Smooth muscle cell (in vitro differentiated cells): ENCODE measurements at regions not wholly inside any gene's neighbourhood (a gene's known extent, or its start where the extent isn't known, plus 50 kb on each side); places are given as distances from the start of the nearest gene placed in this dataset.

ENCODE experiments used
- DNase-seq: peaks from one replicate; lab custom pipeline; 2025; ENCODE audit not compliant: unreplicated experiment; lab: John Stamatoyannopoulos, UW
- H2AFZ ChIP-seq: fragments of 200-600 bp; sonication (generic); 2 replicates; pipeline ENCODE4 v1.6.0; 2016; ENCODE audit warnings: antibody characterized with exemption, low read depth, mild to moderate bottlenecking
- H3F3A ChIP-seq: fragments of 200-600 bp; sonication (generic); 2 replicates; pipeline ENCODE4 v1.6.0; 2017; ENCODE audit warnings: antibody characterized with exemption, low read depth
- H3K27ac ChIP-seq: fragments of 200-600 bp; sonication (generic); 2 replicates; pipeline ENCODE4 v1.5.1; 2016; ENCODE audit warnings: low read depth, mild to moderate bottlenecking
- H3K27me3 ChIP-seq: fragments of 200-600 bp; sonication (generic); 2 replicates; pipeline ENCODE4 v1.6.1; 2016; ENCODE audit warnings: low read depth, mild to moderate bottlenecking
- H3K36me3 ChIP-seq: fragments of 200-600 bp; sonication (generic); 2 replicates; pipeline ENCODE4 v1.5.1; 2016; ENCODE audit warnings: low read depth
- H3K4me1 ChIP-seq: fragments of 200-600 bp; sonication (generic); 2 replicates; pipeline ENCODE4 v1.5.1; 2016; ENCODE audit warnings: low read depth
- H3K4me2 ChIP-seq: fragments of 200-600 bp; sonication (generic); 2 replicates; pipeline ENCODE4 v1.6.0; 2016; ENCODE audit warnings: mild to moderate bottlenecking
- H3K4me3 ChIP-seq: fragments of 200-600 bp; sonication (generic); 2 replicates; pipeline ENCODE4 v1.5.1; 2016; ENCODE audit warnings: mild to moderate bottlenecking
- H3K79me2 ChIP-seq: fragments of 200-600 bp; sonication (generic); 2 replicates; pipeline ENCODE4 v1.6.0; 2016; ENCODE audit warnings: low read depth, mild to moderate bottlenecking
- H3K9ac ChIP-seq: fragments of 200-600 bp; sonication (generic); 2 replicates; pipeline ENCODE4 v1.6.0; 2016; ENCODE audit warnings: low read depth
- H3K9me3 ChIP-seq: fragments of 200-600 bp; sonication (generic); replicated peaks from 2 replicates; pipeline ENCODE4 v1.5.1; 2016; ENCODE audit warnings: low read depth
- H4K20me1 ChIP-seq: fragments of 200-600 bp; sonication (generic); 2 replicates; pipeline ENCODE4 v1.6.0; 2016; ENCODE audit warnings: low read depth
- WGBS: methylation state at CpG from one replicate; pipeline ENCODE4 v1.1.7; 2016; ENCODE audit warnings: low lambda C conversion rate; 5-methylcytosine and 5-hydroxymethylcytosine counted together
- TF ChIP-seq, protein P1 (sequence below): fragments of 200-600 bp; sonication (generic); IDR thresholded peaks from 2 replicates; pipeline ENCODE4 v1.5.1; 2017; ENCODE audit warnings: borderline replicate concordance, mild to moderate bottlenecking, antibody characterized with exemption; ENCODE audit not compliant: insufficient read depth, poor library complexity, severe bottlenecking

DNA sequence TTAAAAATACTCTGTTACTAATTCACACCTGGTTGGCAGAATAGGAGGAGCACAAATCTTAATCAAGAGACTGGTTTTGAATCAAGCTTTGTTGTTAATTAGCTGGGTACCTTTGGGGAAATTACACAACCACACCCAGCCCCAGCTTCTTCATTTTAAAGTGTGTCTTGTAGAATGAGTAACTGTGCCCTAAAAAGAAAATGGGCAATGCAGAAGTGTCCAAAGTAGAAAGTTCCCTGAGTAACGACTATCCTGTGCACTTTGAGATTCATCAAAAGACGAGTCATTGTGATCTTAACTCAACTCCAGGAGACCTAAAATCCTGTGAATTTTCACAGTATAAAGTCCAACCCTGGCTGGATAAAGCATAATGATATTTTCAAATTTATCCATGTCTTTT lies 792.3 kb upstream of the HS3ST1 start:
- no peak for DNase-seq
- Histone ChIP-seq H3K4me3 (no peak overlapping the region), H3K4me2 (no peak overlapping the region), H3K27ac (no peak overlapping the region), H2AFZ (no peak overlapping the region), H3K27me3 (no peaks in the 10 kb centered on the region), H3K9ac (no peak overlapping the region), H3K36me3 (no peaks in the 10 kb centered on the region), H3F3A (no peaks in the 10 kb centered on the region), H3K79me2 (no peaks in the 10 kb centered on the region), H3K9me3 (no peaks in the 10 kb centered on the region), H4K20me1 (no peaks in the 10 kb centered on the region), H3K4me1 (no peaks in the 10 kb centered on the region)
- TF ChIP-seq, protein P1, sequence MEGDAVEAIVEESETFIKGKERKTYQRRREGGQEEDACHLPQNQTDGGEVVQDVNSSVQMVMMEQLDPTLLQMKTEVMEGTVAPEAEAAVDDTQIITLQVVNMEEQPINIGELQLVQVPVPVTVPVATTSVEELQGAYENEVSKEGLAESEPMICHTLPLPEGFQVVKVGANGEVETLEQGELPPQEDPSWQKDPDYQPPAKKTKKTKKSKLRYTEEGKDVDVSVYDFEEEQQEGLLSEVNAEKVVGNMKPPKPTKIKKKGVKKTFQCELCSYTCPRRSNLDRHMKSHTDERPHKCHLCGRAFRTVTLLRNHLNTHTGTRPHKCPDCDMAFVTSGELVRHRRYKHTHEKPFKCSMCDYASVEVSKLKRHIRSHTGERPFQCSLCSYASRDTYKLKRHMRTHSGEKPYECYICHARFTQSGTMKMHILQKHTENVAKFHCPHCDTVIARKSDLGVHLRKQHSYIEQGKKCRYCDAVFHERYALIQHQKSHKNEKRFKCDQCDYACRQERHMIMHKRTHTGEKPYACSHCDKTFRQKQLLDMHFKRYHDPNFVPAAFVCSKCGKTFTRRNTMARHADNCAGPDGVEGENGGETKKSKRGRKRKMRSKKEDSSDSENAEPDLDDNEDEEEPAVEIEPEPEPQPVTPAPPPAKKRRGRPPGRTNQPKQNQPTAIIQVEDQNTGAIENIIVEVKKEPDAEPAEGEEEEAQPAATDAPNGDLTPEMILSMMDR: no peak
- WGBS: 84% methylated on average over 2 of the region's 2 CpGs

DNA sequence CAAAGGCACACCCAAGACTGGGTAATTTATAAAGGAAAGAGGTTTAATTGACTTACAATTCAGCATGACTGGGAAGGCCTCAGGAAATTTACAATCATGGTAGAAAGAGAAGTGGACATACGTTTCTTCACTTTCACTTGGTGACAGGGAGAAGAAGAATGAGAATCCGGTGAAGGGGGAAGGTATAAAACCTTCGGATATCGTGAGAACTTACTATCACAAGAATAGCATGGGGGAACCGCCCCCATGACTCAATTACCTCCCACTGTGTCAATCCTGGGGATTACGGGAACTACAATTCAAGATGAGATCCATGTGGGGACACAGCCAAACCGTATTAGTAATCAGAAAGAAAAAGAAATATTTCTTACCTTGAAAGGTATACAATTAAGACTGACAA lies 782.9 kb upstream of the HS3ST1 start:
- H4K20me1 ChIP-seq: no peaks in the 10 kb centered on the region
- H3K27me3 ChIP-seq: no peaks in the 10 kb centered on the region
- H3K36me3 ChIP-seq: no peaks in the 10 kb centered on the region
- no peaks in the 10 kb centered on the region for H3K79me2 ChIP-seq
- DNase-seq: no peak
- no peaks in the 10 kb centered on the region for H3F3A ChIP-seq
- H3K9me3 ChIP-seq: no peaks in the 10 kb centered on the region
- no peak overlapping the region for H3K9ac ChIP-seq
- H2AFZ ChIP-seq: no peak overlapping the region
- H3K4me3 ChIP-seq: no peak overlapping the region
- TF ChIP-seq, protein P1: no peak
- H3K4me1 ChIP-seq: no peaks in the 10 kb centered on the region
- no peak overlapping the region for H3K27ac ChIP-seq
- WGBS: 70% methylated on average over 7 of the region's 7 CpGs
- no peak overlapping the region for H3K4me2 ChIP-seq

DNA sequence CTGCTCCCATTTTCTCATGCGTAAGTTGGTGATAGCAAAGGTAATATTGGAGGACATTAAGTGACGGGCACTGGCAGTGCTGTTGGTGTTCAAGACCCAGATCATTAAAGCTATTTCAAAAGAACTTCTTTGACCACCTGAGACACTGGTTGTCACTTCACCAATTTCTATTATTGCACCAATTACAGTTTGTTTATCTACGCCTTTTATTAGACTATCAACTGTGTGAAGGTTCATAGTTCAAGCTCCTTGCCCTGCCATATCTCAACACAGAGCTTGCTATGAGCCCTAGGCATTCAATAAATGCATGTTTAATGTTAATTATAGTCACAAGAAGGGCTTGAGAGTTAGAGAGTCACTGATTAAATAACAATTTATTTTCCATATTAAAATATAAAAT lies 778.7 kb upstream of the HS3ST1 start:
- Histone ChIP-seq H3K4me2 (no peak overlapping the region), H3K27ac (no peak overlapping the region), H3K79me2 (no peaks in the 10 kb centered on the region), H2AFZ (no peak overlapping the region), H3K27me3 (no peaks in the 10 kb centered on the region), H3K9me3 (no peaks in the 10 kb centered on the region), H3K9ac (no peak overlapping the region), H4K20me1 (no peaks in the 10 kb centered on the region), H3K4me1 (no peaks in the 10 kb centered on the region), H3F3A (no peaks in the 10 kb centered on the region), H3K36me3 (no peaks in the 10 kb centered on the region), H3K4me3 (no peak overlapping the region)
- WGBS: 86% methylated on average over 3 of the region's 3 CpGs
- DNase-seq: no peak
- TF ChIP-seq, protein P1: no peak

DNA sequence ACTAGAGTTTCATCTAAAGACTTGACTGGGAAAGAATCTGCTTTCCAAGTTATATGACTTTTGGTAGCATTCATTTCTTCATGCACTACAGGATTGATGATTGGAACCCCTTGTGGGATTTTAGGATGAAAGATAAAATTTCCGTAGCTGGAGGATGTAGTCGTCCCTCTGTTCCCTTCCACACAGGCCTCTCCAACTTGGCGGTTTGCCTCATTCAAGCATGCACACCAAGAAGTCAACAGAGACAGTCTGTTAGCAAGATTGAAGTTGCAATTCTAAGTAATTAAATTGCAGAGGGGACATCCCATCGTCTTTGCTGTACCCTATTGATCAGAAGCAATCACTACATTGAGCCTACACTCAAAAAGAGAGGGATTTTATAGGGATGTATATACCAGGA lies 777.4 kb upstream of the HS3ST1 start:
- 92% methylated on average over 4 of the region's 4 CpGs for WGBS
- TF ChIP-seq, protein P1: no peak

More for the DNA sequence above, 777.4 kb upstream of the HS3ST1 start:
- Histone ChIP-seq H3K4me2 (no peak overlapping the region), H3K4me1 (no peaks in the 10 kb centered on the region), H4K20me1 (no peaks in the 10 kb centered on the region), H3K4me3 (no peak overlapping the region), H3K79me2 (no peaks in the 10 kb centered on the region), H3K27ac (no peak overlapping the region), H3K9ac (no peak overlapping the region), H2AFZ (no peak overlapping the region), H3K36me3 (no peaks in the 10 kb centered on the region), H3K27me3 (no peaks in the 10 kb centered on the region), H3K9me3 (no peaks in the 10 kb centered on the region), H3F3A (no peaks in the 10 kb centered on the region)
- no peak for DNase-seq
